ENCODE measurements at regions not wholly inside any gene's neighbourhood (a gene's known extent, or its start where the extent isn't known, plus 50 kb on each side); places are given as distances from the start of the nearest gene placed in this dataset.

GRCh38 chr5:25823330-25823873 lies 1178.6 kb upstream of the CDH10 start:
- no peak overlapping the region for H3K27ac ChIP-seq
- no peaks in the 10 kb centered on the region for H3K36me3 ChIP-seq
- intact Hi-C loops (cut with DNase I) = no loop called here
- no peaks in the 10 kb centered on the region for H3K4me1 ChIP-seq
- 95% methylated on average over 22 of the region's 22 CpGs for WGBS, 2 donors
- TF ChIP-seq EP300 (IDR thresholded peaks at IDR 0.05) = no peak
- TF ChIP-seq POLR2AphosphoS5 (IDR thresholded peaks at IDR 0.05) = no peak
- TF ChIP-seq POLR2A (IDR thresholded peaks at IDR 0.05) = no peak
- no peak for TF ChIP-seq CTCF (IDR thresholded peaks at IDR 0.05)
- H3K27me3 ChIP-seq = no peaks in the 10 kb centered on the region
- H3K9me3 ChIP-seq = peaks cover 0 to 1% (median 0%) of the 10 kb centered on the region in 4 donors
- no peak for DNase-seq
- H3K4me3 ChIP-seq = no peak overlapping the region

Small RNA genes lying in the stretch of these regions (small RNA-seq; reads per million reads assigned to genes)
- 0 reads per million in 3 donors for gene AC113347.2
- gene AC113347.3 = 0 reads per million in 3 donors
- 0 reads per million in 3 donors for gene RNU4-43P

Data from sigmoid colon (tissue), 6 donors.